ENCODE measurements at regions not wholly inside any gene's neighbourhood (a gene's known extent, or its start where the extent isn't known, plus 50 kb on each side); places are given as distances from the start of the nearest gene placed in this dataset.

GRCh38 chr15:98025237-98025636 is 64.7 kb downstream of the ARRDC4 start:
- Histone ChIP-seq H3K4me3 (no peak overlapping the region), H3K27me3 (replicated peaks in 1 of 7) (no peaks in the 10 kb centered on the region), H3K36me3 (no peaks in the 10 kb centered on the region), H3K4me1 (no peaks in the 10 kb centered on the region), H3K9me3 (peaks cover 0 to 13% (median 0%) of the 10 kb centered on the region in 8 donors), H3K27ac (no peak overlapping the region)
- DNase-seq: no peak
- WGBS, 5 donors: 75 to 96% (median 87%) methylated on average over 2 of the region's 2 CpGs
- intact Hi-C loops (cut with DNase I; ENCODE audit: low total_unique reads): no loop called here
- TF ChIP-seq CTCF (IDR thresholded peaks at IDR 0.05 in 8 of 11, conservative IDR thresholded peaks at IDR 0.05 in 3 of 11) (no peak), POLR2AphosphoS5 (IDR thresholded peaks at IDR 0.05) (no peak), POLR2A (IDR thresholded peaks at IDR 0.05) (no peak)

- WGBS, 5 donors: 71 to 81% (median 80%) methylated on average over 4 of the region's 4 CpGs
Observed at GRCh38 chr15:98034731-98035130, 74.2 kb downstream of the ARRDC4 start.

GRCh38 chr15:98035134-98035533 is 74.6 kb downstream of the ARRDC4 start:
- Histone ChIP-seq H3K27me3 (replicated peaks in 1 of 7) (no peaks in the 10 kb centered on the region), H3K4me3 (no peak overlapping the region), H3K36me3 (no peaks in the 10 kb centered on the region), H3K4me1 (no peaks in the 10 kb centered on the region), H3K9me3 (no peaks in the 10 kb centered on the region), H3K27ac (no peak overlapping the region)
- intact Hi-C loops (cut with DNase I; ENCODE audit: low total_unique reads): no loop called here
- TF ChIP-seq POLR2AphosphoS5 (IDR thresholded peaks at IDR 0.05) (no peak), POLR2A (IDR thresholded peaks at IDR 0.05) (no peak), CTCF (IDR thresholded peaks at IDR 0.05 in 8 of 11, conservative IDR thresholded peaks at IDR 0.05 in 3 of 11) (no peak)
- WGBS, 5 donors: 88 to 94% (median 89%) methylated on average over 7 of the region's 7 CpGs
- DNase-seq: no peak

More at GRCh38 chr15:98034731-98035130, 74.2 kb downstream of the ARRDC4 start:
- H3K9me3 ChIP-seq: no peaks in the 10 kb centered on the region
- H3K4me1 ChIP-seq: no peaks in the 10 kb centered on the region
- no peak for TF ChIP-seq POLR2A (IDR thresholded peaks at IDR 0.05)
- H3K4me3 ChIP-seq: no peak overlapping the region
- H3K36me3 ChIP-seq: no peaks in the 10 kb centered on the region
- no peak for DNase-seq
- intact Hi-C loops (cut with DNase I; ENCODE audit: low total_unique reads): no loop called here
- no peaks in the 10 kb centered on the region for H3K27me3 ChIP-seq (replicated peaks in 1 of 7)
- H3K27ac ChIP-seq: no peak overlapping the region

GRCh38 chr15:98035577-98036010 is 75.1 kb downstream of the ARRDC4 start:
- TF ChIP-seq POLR2AphosphoS5 (IDR thresholded peaks at IDR 0.05) (no peak), CTCF (IDR thresholded peaks at IDR 0.05 in 8 of 11, conservative IDR thresholded peaks at IDR 0.05 in 3 of 11) (no peak), POLR2A (IDR thresholded peaks at IDR 0.05) (no peak)
- H3K27me3 ChIP-seq (replicated peaks in 1 of 7): no peaks in the 10 kb centered on the region
- 72 to 92% (median 85%) methylated on average over 2 of the region's 2 CpGs for WGBS, 5 donors
- no peak overlapping the region for H3K27ac ChIP-seq
- intact Hi-C loops (cut with DNase I; ENCODE audit: low total_unique reads): no loop called here
- no peak overlapping the region for H3K4me3 ChIP-seq
- DNase-seq: no peak
- no peaks in the 10 kb centered on the region for H3K4me1 ChIP-seq
- no peaks in the 10 kb centered on the region for H3K36me3 ChIP-seq
- no peaks in the 10 kb centered on the region for H3K9me3 ChIP-seq

- TF ChIP-seq CTCF (IDR thresholded peaks at IDR 0.05 in 8 of 11, conservative IDR thresholded peaks at IDR 0.05 in 3 of 11): no peak
- no peak for TF ChIP-seq POLR2A (IDR thresholded peaks at IDR 0.05)
- TF ChIP-seq POLR2AphosphoS5 (IDR thresholded peaks at IDR 0.05): no peak
- no peak for DNase-seq
- intact Hi-C loops (cut with DNase I; ENCODE audit: low total_unique reads): no loop called here
- Histone ChIP-seq H3K36me3 (no peaks in the 10 kb centered on the region), H3K9me3 (no peaks in the 10 kb centered on the region), H3K4me1 (no peaks in the 10 kb centered on the region), H3K27me3 (replicated peaks in 1 of 7) (no peaks in the 10 kb centered on the region), H3K27ac (no peak overlapping the region), H3K4me3 (no peak overlapping the region)
- WGBS, 5 donors: 77 to 95% (median 83%) methylated on average over 4 of the region's 4 CpGs
Observed at GRCh38 chr15:98039596-98039995, 79.1 kb downstream of the ARRDC4 start.

All from spleen (tissue), 11 donors.